Stimulated activated CD8-positive, alpha-beta memory T cell treated with anti-CD3 and anti-CD28 coated beads, Interleukin-12 subunit alpha, Interleukin-12 subunit beta, amount 100 ng/mL, for 4 hours (primary cell): ENCODE measurements at regions not wholly inside any gene's neighbourhood (a gene's known extent, or its start where the extent isn't known, plus 50 kb on each side); places are given as distances from the start of the nearest gene placed in this dataset.
"Not testable (repeated sequence)": the region's sequence is repeated elsewhere in the genome, so short reads cannot be mapped to it uniquely, and the experiment has no call there.

Source experiments
- DNase-seq: peaks from one replicate; pipeline ENCODE4 v3.0.0-alpha.2; 2020; ENCODE audit warnings: low read depth

- no peak for DNase-seq
Observed at GRCh38 chr10:3571310-3571825, 213.6 kb downstream of the KLF6 start.

GRCh38 chr10:3570855-3571266 is 214.1 kb downstream of the KLF6 start:
- no peak for DNase-seq

DNA sequence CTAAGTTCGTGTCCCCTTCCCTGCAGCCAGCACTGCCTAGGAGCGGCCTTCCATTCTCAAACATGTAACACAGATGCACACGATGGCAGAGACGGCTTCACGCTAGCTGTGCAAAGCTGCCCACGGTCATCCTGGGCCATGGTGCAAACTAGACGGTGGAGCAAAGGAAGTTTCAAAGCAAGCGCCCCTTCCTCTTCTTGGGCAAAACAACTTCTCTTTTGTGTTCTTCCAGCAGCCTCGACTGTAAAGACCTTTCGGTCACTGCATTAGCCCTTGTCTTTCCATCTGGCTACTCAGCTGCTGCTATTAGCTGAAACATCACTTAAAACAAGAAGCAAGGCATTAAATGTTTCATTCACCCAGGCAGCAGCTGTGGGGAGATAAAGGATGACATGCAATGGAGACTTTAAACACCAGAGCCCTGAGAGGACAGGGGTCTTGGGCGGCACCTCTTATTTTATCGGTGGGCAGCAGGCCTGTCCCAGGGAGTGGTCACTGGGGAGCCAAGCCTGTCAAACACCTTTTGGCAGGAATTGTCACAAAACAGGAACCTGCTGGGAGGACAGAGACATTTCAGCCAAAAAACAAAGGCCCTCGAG is 214.8 kb downstream of the KLF6 start:
- no peak for DNase-seq

- DNase-seq: no peak
Observed at GRCh38 chr10:3568983-3569382, 216.0 kb downstream of the KLF6 start.

GRCh38 chr10:3568392-3568791 is 216.6 kb downstream of the KLF6 start:
- no peak for DNase-seq

DNA sequence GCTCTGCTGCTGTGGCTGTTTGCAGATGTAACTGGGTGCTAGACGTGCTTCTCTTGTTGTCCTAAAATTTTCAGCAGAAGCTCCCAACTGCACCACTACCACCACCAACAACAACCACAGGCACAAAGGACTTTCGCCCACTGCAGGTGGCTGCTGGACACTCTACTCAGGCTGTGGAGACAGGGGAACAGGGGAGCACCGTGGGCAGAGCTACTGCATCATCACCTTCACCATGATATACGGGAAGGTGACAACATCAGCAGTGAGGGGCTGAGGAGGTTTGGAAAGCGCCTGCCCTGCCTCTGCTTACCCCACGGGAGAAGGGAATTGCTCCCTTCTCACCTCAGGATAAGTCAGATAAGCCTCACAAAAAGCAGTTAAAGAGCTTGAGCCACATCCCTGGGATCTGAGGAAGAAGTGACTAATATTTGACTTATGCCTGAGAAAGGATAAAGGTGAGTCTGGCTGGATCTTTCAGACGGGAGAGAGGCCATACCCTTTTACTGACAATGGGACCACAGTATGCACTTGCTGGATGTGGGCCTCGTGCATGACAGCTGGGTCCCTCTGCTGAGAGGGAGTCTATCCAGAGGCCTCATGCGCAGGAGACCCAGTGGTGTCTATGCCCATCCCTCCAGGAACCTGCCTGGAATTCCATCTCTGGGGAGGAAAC is 217.6 kb downstream of the KLF6 start:
- DNase-seq: no peak

DNA sequence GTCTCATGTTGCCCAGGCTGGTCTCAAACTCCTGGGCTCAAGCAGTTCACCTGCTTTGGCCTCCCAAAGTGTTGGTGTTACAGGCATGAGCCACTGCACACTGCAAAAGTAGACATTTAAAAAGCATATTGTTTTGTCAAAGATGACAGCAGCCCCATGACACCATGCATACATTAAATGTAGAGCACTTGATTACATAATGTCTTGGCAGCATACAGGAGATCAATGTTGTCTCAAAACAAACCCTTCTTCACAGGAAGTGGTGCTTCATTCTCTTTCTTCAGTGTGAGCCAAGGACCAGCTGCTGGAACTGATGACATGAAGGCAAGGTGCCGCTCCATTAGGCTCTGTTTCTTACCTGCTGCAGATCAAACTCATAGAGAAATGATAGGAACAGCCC is 218.4 kb downstream of the KLF6 start:
- DNase-seq: no peak

- DNase-seq: no peak
Observed at GRCh38 chr10:3564346-3565002, 220.5 kb downstream of the KLF6 start.

- no peak for DNase-seq
Observed at GRCh38 chr10:3563298-3563697, 221.7 kb downstream of the KLF6 start.

DNA sequence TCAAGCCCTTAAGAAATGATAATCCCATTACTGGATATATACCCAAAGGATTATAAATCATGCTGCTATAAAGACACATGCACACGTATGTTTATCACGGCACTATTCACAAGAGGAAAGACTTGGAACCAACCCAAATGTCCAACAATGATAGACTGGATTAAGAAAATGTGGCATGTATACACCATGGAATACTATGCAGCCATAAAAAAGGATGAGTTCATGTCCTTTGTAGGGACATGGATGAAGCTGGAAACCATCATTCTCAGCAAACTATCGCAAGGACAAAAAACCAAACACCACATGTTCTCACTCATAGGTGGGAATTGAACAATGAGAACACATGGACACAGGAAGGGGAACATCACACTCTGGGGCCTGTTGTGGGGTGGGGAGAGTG is 224.4 kb downstream of the KLF6 start:
- not testable (repeated sequence) for DNase-seq

DNA sequence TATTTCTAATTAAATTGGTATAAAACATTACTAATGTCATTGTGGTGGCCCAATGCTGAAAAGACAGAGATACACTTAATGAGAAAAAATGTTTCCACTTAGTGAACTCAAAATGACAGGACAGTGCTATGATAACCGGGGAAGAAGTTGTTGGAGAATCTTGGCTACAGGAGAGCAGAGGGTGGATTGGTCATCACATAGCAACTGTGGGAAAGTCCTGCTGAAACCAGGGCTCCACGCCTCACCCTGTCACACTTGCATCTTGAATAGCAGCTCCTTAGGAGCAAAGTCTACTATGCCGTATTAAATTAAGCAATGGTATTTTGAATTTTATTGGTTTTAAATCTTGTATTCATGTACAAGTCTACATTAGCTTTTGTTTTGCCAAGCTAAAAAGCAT is 225.5 kb downstream of the KLF6 start:
- no peak for DNase-seq

DNA sequence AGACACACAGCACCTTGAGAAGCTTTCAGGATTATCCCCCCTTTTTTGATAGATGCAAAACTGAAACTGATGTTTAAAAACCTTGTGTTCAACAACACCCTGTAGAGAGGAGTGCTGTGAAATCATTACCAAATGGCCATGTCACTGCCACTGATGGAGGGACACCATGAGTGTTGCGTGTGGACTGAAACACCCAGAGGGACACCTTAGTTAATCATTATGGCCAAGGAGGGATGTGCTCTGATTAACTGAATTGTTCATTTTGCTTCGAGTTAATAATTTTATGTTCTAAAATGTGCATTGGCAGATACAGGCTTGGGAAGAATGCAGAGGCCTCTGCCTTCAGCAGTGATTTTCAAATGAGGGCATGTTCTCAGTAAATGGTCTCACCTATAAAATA is 226.0 kb downstream of the KLF6 start:
- DNase-seq: no peak

GRCh38 chr10:3556191-3557017 is 228.6 kb downstream of the KLF6 start:
- DNase-seq: not testable (repeated sequence)

GRCh38 chr10:3554121-3554522 is 230.9 kb downstream of the KLF6 start:
- DNase-seq: no peak

GRCh38 chr10:3552281-3552680 is 232.7 kb downstream of the KLF6 start:
- no peak for DNase-seq

- DNase-seq: no peak
Observed at GRCh38 chr10:3551761-3552160, 233.2 kb downstream of the KLF6 start.

DNA sequence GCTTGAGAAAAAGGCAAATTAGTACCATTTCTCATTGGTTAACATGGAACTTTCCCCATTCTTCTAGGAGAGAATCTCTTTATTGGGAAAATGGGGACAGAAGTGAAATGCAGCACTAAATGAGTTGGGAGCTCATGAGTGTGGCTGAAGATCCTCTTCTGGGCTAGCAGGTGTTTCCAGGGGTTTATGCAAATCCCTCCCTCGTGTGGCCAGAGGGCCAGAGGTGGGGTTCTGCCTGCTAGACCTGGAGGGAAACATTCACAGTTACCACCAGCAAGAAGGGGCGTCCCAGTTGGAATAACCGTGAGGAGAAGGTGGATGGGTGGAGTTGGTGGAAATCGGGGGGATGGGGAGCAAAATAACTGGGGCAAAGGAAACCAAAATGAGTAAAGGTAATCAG is 235.9 kb downstream of the KLF6 start:
- DNase-seq: no peak

- no peak for DNase-seq
Observed at GRCh38 chr10:3548702-3549101, 236.3 kb downstream of the KLF6 start.

DNA sequence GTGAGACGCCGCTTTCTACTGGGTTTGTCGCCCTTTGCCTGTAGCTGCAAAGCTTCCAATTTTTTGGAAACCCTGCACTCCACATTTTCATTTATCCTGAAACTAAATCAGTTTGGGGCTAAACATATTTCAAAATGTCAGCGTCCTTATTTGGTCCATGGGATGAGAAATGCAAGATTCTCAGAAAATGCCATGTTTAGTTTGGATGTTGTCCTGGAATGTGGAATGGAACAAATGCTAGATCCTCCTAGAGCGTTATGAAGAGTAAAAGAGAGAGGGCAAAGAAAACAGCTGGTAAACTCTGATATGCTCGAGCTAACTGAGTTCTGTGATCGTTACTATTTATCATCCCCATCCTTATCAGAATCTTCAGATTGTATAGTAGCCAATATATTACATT is 236.9 kb downstream of the KLF6 start:
- DNase-seq: no peak

DNA sequence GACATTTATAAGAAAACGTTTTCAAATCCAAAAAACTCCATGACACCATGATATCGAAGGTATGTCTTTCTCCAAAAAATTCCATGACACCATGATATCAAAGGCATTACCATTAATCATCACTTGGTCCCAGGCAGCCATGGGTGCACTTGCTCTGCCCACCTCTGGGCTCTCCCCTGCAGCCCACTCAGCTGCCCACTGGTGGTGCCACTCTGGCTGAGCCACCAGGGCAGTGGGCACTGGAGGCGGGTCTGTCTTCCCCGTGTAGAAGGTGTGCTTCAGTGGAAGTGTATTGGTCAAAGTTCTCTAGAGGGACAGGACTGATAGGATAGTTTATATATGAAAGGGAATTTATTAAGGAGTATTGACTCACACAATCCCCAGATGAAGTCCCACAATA is 240.4 kb downstream of the KLF6 start:
- no peak for DNase-seq

GRCh38 chr10:3542185-3542611 is 242.8 kb downstream of the KLF6 start:
- no peak for DNase-seq

DNA sequence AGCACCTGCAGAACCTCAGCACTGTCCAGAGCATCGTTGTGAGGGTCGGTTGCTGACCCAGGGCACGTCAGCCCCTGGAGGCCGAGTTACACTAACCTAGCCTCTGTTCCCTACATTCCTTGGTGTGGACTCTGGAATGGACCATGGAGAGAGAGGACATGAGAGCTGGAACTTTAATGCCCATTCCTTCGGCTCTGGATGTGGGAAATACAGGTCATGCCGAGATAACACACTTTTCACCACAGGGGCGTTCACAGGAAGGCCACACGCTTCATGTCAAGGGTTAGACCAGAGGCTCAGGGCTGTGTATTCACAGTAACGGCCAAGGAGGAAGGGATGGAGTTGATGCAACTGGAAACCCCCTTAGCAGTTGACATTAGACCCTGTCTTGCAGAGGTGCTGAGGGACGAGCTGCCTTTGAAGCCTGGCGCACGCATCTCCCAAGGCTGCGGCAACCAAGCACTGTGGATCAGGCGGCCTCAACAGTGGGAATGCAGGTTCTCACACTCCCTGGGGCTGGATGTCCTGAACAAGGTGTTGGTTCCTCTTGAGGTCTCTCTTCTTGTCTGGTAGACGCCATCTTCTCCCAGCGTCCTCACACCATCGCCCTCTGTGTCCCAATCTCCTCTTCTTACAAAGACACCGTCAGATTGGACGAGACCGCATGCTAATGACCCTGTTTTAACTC is 245.2 kb downstream of the KLF6 start:
- no peak for DNase-seq
